ENCODE measurements at regions not wholly inside any gene's neighbourhood (a gene's known extent, or its start where the extent isn't known, plus 50 kb on each side); places are given as distances from the start of the nearest gene placed in this dataset.

- H2AFZ ChIP-seq (ENCODE audit: low read length) = no peak overlapping the region
- H3K4me2 ChIP-seq (ENCODE audit: low read depth, low read length) = no peak overlapping the region
- CTCF ChIA-PET (ENCODE audit: low intra/inter-chr PET ratio, low total read pairs) = no interaction called here
- no peak overlapping the region for H3K9ac ChIP-seq (ENCODE audit: insufficient read depth, low read depth, low read length)
- WGBS (ENCODE audit: low lambda C conversion rate) = 0% methylated on average over 1 of the region's 1 CpG
- no peak for TF ChIP-seq GTF2F1 (IDR thresholded peaks at IDR 0.05; ENCODE audit: low read length)
- DNase-seq (ENCODE audit: low spot score) = no peak
- ATAC-seq = no peak
- BruUV-seq (replicated peaks) = no TSS peak
- H3K79me2 ChIP-seq (ENCODE audit: insufficient read depth, low read length) = no peaks in the 10 kb centered on the region
- H3K27me3 ChIP-seq (ENCODE audit: control insufficient read depth in 1 of 2, insufficient read depth in 2 of 2, low read length in 2 of 2) = no peaks in the 10 kb centered on the region; a peak in 1 of 5 replicates
- no peaks in the 10 kb centered on the region for H4K20me1 ChIP-seq (ENCODE audit: insufficient read depth, low read length)
- no peak for FAIRE-seq
- in situ Hi-C loops (cut with HindIII; ENCODE audit: extremely low pct_ligation_motif_present, low pct_unique_long_range_greater_than_20kb) (no loop called here), intact Hi-C loops (cut with micrococcal nuclease; ENCODE audit: unreplicated experiment) (loop anchor here (1.0 kb wide), 1 partner anchor 19 kb away; no protein-coding TSS in a partner anchor)
- POLR2A ChIA-PET = no interaction called here
- H3K27ac ChIP-seq (ENCODE audit: extremely low read length, insufficient read depth, low read length) = no peak overlapping the region
- H3K4me3 ChIP-seq (replicated peaks in 1 of 3; ENCODE audit: insufficient read depth in 1 of 3, low read depth in 2 of 3, low read length in 3 of 3) = no peak overlapping the region
- no peaks in the 10 kb centered on the region for H3K36me3 ChIP-seq (replicated peaks in 1 of 2; ENCODE audit: control insufficient read depth in 1 of 2, insufficient read depth in 2 of 2, low read length in 2 of 2)
- H3K9me3 ChIP-seq (ENCODE audit: low read length) = no peaks in the 10 kb centered on the region
- H3K4me1 ChIP-seq (ENCODE audit: insufficient read depth, low read length) = no peaks in the 10 kb centered on the region
Measured at GRCh38 chr12:59191372-59191771, 271.1 kb upstream of the LRIG3 start.

GRCh38 chr12:59186451-59186850 lies 266.1 kb upstream of the LRIG3 start:
- Histone ChIP-seq H3K9ac (ENCODE audit: insufficient read depth, low read depth, low read length) (no peak overlapping the region), H3K36me3 (replicated peaks in 1 of 2; ENCODE audit: control insufficient read depth in 1 of 2, insufficient read depth in 2 of 2, low read length in 2 of 2) (no peaks in the 10 kb centered on the region), H3K27ac (ENCODE audit: extremely low read length, insufficient read depth, low read length) (no peak overlapping the region), H3K27me3 (ENCODE audit: control insufficient read depth in 1 of 2, insufficient read depth in 2 of 2, low read length in 2 of 2) (no peaks in the 10 kb centered on the region; a peak in 1 of 5 replicates), H4K20me1 (ENCODE audit: insufficient read depth, low read length) (no peaks in the 10 kb centered on the region), H3K4me3 (replicated peaks in 1 of 3; ENCODE audit: insufficient read depth in 1 of 3, low read depth in 2 of 3, low read length in 3 of 3) (no peak overlapping the region), H2AFZ (ENCODE audit: low read length) (no peak overlapping the region), H3K9me3 (ENCODE audit: low read length) (no peaks in the 10 kb centered on the region), H3K4me1 (ENCODE audit: insufficient read depth, low read length) (no peaks in the 10 kb centered on the region), H3K79me2 (ENCODE audit: insufficient read depth, low read length) (no peaks in the 10 kb centered on the region), H3K4me2 (ENCODE audit: low read depth, low read length) (no peak overlapping the region)
- BruUV-seq (replicated peaks) = no TSS peak
- FAIRE-seq = no peak
- in situ Hi-C loops (cut with HindIII; ENCODE audit: extremely low pct_ligation_motif_present, low pct_unique_long_range_greater_than_20kb) = no loop called here
- POLR2A ChIA-PET = no interaction called here
- CTCF ChIA-PET (ENCODE audit: low intra/inter-chr PET ratio, low total read pairs) = no interaction called here
- intact Hi-C loops (cut with micrococcal nuclease; ENCODE audit: unreplicated experiment) = no loop called here
- no peak for ATAC-seq
- DNase-seq (ENCODE audit: low spot score) = no peak
- WGBS (ENCODE audit: low lambda C conversion rate) = 22% methylated on average over 3 of the region's 3 CpGs
- TF ChIP-seq ZNF605 (CRISPR knock-in tag; IDR thresholded peaks at IDR 0.05) (no peak), ARID5B (CRISPR knock-in tag; IDR thresholded peaks at IDR 0.05) (no peak), RCOR2 (CRISPR knock-in tag; IDR thresholded peaks at IDR 0.05) (no peak), RBM39 (IDR thresholded peaks at IDR 0.05; ENCODE audit: low read depth, low read length, poor library complexity, severe bottlenecking) (no peak), FOXA1 (IDR thresholded peaks at IDR 0.05) (no peak), FOXA1 (CRISPR knock-in tag; IDR thresholded peaks at IDR 0.05) (no peak), ZNF850 (CRISPR knock-in tag; conservative IDR thresholded peaks at IDR 0.05) (no peak), ZNF713 (CRISPR knock-in tag; IDR thresholded peaks at IDR 0.05) (no peak), CREB3 (CRISPR knock-in tag; IDR thresholded peaks at IDR 0.05) (no peak), ZNF335 (CRISPR knock-in tag; IDR thresholded peaks at IDR 0.05) (no peak), ZNF574 (CRISPR knock-in tag; IDR thresholded peaks at IDR 0.05) (no peak), DMAP1 (CRISPR knock-in tag; IDR thresholded peaks at IDR 0.05) (no peak), SNAPC2 (CRISPR knock-in tag; IDR thresholded peaks at IDR 0.05) (no peak)

All from HepG2 (cell line).